GM23248 (cell line): ENCODE measurements at regions not wholly inside any gene's neighbourhood (a gene's known extent, or its start where the extent isn't known, plus 50 kb on each side); places are given as distances from the start of the nearest gene placed in this dataset.
"Not testable (repeated sequence)": the region's sequence is repeated elsewhere in the genome, so short reads cannot be mapped to it uniquely, and the experiment has no call there.

Experiments
- DNase-seq: peaks from one replicate; pipeline ENCODE4 v3.0.0-alpha.2; 2015
- H2AFZ ChIP-seq: fragments of 200-600 bp; sonication (generic); 2 replicates; pipeline ENCODE4 v1.6.1; 2016; ENCODE audit warnings: antibody characterized with exemption
- H3F3A ChIP-seq: fragments of 200-600 bp; sonication (generic); 2 replicates; pipeline ENCODE4 v1.6.1; 2016; ENCODE audit warnings: mild to moderate bottlenecking, antibody characterized with exemption, mixed run types; ENCODE audit not compliant: insufficient read depth
- H3K27ac ChIP-seq: fragments of 200-600 bp; sonication (generic); 2 replicates; pipeline ENCODE4 v1.5.1; 2016; ENCODE audit warnings: mild to moderate bottlenecking
- H3K27me3 ChIP-seq: fragments of 200-600 bp; sonication (generic); replicated peaks from 2 replicates; pipeline ENCODE4 v1.6.1; 2016; ENCODE audit warnings: mild to moderate bottlenecking; ENCODE audit not compliant: insufficient read depth
- H3K36me3 ChIP-seq: fragments of 200-600 bp; sonication (generic); 2 replicates; pipeline ENCODE4 v1.6.1; 2016; ENCODE audit warnings: low read depth, mild to moderate bottlenecking
- H3K4me1 ChIP-seq: fragments of 200-600 bp; sonication (generic); 2 replicates; pipeline ENCODE4 v1.6.1; 2016; ENCODE audit warnings: mild to moderate bottlenecking; ENCODE audit not compliant: insufficient read depth
- H3K4me2 ChIP-seq: fragments of 200-600 bp; sonication (generic); one replicate; pipeline ENCODE4 v1.6.1; 2016; ENCODE audit warnings: mild to moderate bottlenecking; ENCODE audit not compliant: unreplicated experiment
- H3K4me3 ChIP-seq: fragments of 200-600 bp; sonication (generic); 2 replicates; pipeline ENCODE4 v1.5.1; 2016; ENCODE audit warnings: mild to moderate bottlenecking
- H3K79me2 ChIP-seq: fragments of 200-600 bp; sonication (generic); 2 replicates; pipeline ENCODE4 v1.6.1; 2016; ENCODE audit warnings: mild to moderate bottlenecking; ENCODE audit not compliant: insufficient read depth
- H3K9ac ChIP-seq: fragments of 200-600 bp; sonication (generic); 2 replicates; pipeline ENCODE4 v1.6.1; 2016; ENCODE audit warnings: mild to moderate bottlenecking
- H3K9me2 ChIP-seq: fragments of 200-600 bp; sonication (generic); 2 replicates; pipeline ENCODE4 v1.6.1; 2016; ENCODE audit warnings: mixed run types, mild to moderate bottlenecking, moderate library complexity; ENCODE audit not compliant: insufficient read depth
- H3K9me3 ChIP-seq: fragments of 200-600 bp; sonication (generic); one replicate; pipeline ENCODE4 v1.6.1; 2017; ENCODE audit warnings: low read depth
- H4K20me1 ChIP-seq: fragments of 200-600 bp; sonication (generic); 2 replicates; pipeline ENCODE4 v1.6.0; 2016; ENCODE audit not compliant: insufficient read depth
- EZH2 ChIP-seq: fragments of 200-600 bp; sonication (generic); IDR thresholded peaks from 2 replicates; pipeline ENCODE4 v1.6.1; 2018; ENCODE audit warnings: antibody characterized with exemption, mild to moderate bottlenecking; ENCODE audit not compliant: insufficient read depth, poor library complexity, severe bottlenecking
- EZH2phosphoT487 ChIP-seq: fragments of 200-600 bp; sonication (generic); IDR thresholded peaks from 2 replicates; pipeline ENCODE4 v1.6.1; 2018; ENCODE audit warnings: antibody characterized with exemption, moderate library complexity, mild to moderate bottlenecking, low read depth; ENCODE audit not compliant: insufficient read depth
- WGBS, 2 experiments: methylation state at CpG; one replicate each; pipeline ENCODE4 v1.1.6; 2015 to 2017; ENCODE audit warnings: low lambda C conversion rate in 2 of 2, low coverage in 1 of 2; ENCODE audit errors: missing lambda C conversion rate in 2 of 2; 5-methylcytosine and 5-hydroxymethylcytosine counted together
- in situ Hi-C: fragments of 300-500 bp; cut with MboI; formaldehyde crosslinking; loops from 2 replicates; pipeline ENCODE4 v1.15.0; 2020

GRCh38 chr12:66813137-66813892 is 134.4 kb upstream of the GRIP1 start:
- no peak overlapping the region for H2AFZ ChIP-seq
- in situ Hi-C loops = no loop called here
- no peak overlapping the region for H3K4me3 ChIP-seq
- no peaks in the 10 kb centered on the region for H4K20me1 ChIP-seq
- no peak overlapping the region for H3K27ac ChIP-seq
- no peaks in the 10 kb centered on the region for H3K36me3 ChIP-seq
- no peaks in the 10 kb centered on the region for H3K9me2 ChIP-seq
- H3K27me3 ChIP-seq = no peaks in the 10 kb centered on the region
- H3K79me2 ChIP-seq = no peaks in the 10 kb centered on the region
- DNase-seq = no peak
- no peak overlapping the region for H3K4me2 ChIP-seq
- H3F3A ChIP-seq = no peaks in the 10 kb centered on the region
- H3K9ac ChIP-seq = no peak overlapping the region
- TF ChIP-seq EZH2phosphoT487 (no peak), EZH2 (no peak)
- 38 to 45% methylated on average over 2 of the region's 2 CpGs for WGBS, 2 experiments
- no peaks in the 10 kb centered on the region for H3K4me1 ChIP-seq
- H3K9me3 ChIP-seq = no peaks in the 10 kb centered on the region

GRCh38 chr12:66819587-66819986 is 140.7 kb upstream of the GRIP1 start:
- TF ChIP-seq EZH2phosphoT487 = no peak
- TF ChIP-seq EZH2 = no peak
- DNase-seq = no peak
- in situ Hi-C loops = no loop called here
- Histone ChIP-seq H3K4me1 (no peaks in the 10 kb centered on the region), H3K9me3 (no peaks in the 10 kb centered on the region), H3K36me3 (no peaks in the 10 kb centered on the region), H3F3A (no peaks in the 10 kb centered on the region), H3K4me2 (no peak overlapping the region), H3K4me3 (no peak overlapping the region), H3K27me3 (no peaks in the 10 kb centered on the region), H3K27ac (no peak overlapping the region), H3K9ac (no peak overlapping the region), H4K20me1 (no peaks in the 10 kb centered on the region), H3K9me2 (no peaks in the 10 kb centered on the region), H2AFZ (no peak overlapping the region), H3K79me2 (no peaks in the 10 kb centered on the region)

- H3K27ac ChIP-seq = no peak overlapping the region
Observed at GRCh38 chr12:66822961-66823360, 144.1 kb upstream of the GRIP1 start.

GRCh38 chr12:66823857-66824570 is 145.1 kb upstream of the GRIP1 start:
- no peak overlapping the region for H3K4me3 ChIP-seq
- no peaks in the 10 kb centered on the region for H3K9me3 ChIP-seq
- DNase-seq = no peak
- no peaks in the 10 kb centered on the region for H3F3A ChIP-seq
- no peak overlapping the region for H3K4me2 ChIP-seq
- no peak overlapping the region for H3K9ac ChIP-seq
- TF ChIP-seq EZH2 (no peak), EZH2phosphoT487 (no peak)
- in situ Hi-C loops = no loop called here
- no peak overlapping the region for H2AFZ ChIP-seq
- no peaks in the 10 kb centered on the region for H3K36me3 ChIP-seq
- H3K9me2 ChIP-seq = no peaks in the 10 kb centered on the region
- no peaks in the 10 kb centered on the region for H4K20me1 ChIP-seq
- no peak overlapping the region for H3K27ac ChIP-seq
- no peaks in the 10 kb centered on the region for H3K27me3 ChIP-seq
- 36 to 42% methylated on average over 5 of the region's 5 CpGs for WGBS, 2 experiments
- no peaks in the 10 kb centered on the region for H3K79me2 ChIP-seq
- no peaks in the 10 kb centered on the region for H3K4me1 ChIP-seq

More at GRCh38 chr12:66822961-66823360, 144.1 kb upstream of the GRIP1 start:
- TF ChIP-seq EZH2phosphoT487 = no peak
- no peak for TF ChIP-seq EZH2
- Histone ChIP-seq H3F3A (no peaks in the 10 kb centered on the region), H3K9me2 (no peaks in the 10 kb centered on the region), H2AFZ (no peak overlapping the region), H3K79me2 (no peaks in the 10 kb centered on the region), H3K4me3 (no peak overlapping the region), H3K36me3 (no peaks in the 10 kb centered on the region), H3K4me2 (no peak overlapping the region), H4K20me1 (no peaks in the 10 kb centered on the region), H3K27me3 (no peaks in the 10 kb centered on the region), H3K9ac (no peak overlapping the region), H3K4me1 (no peaks in the 10 kb centered on the region), H3K9me3 (no peaks in the 10 kb centered on the region)
- no peak for DNase-seq
- in situ Hi-C loops = no loop called here

- H3K27me3 ChIP-seq, H3K36me3 ChIP-seq, H3K9me2 ChIP-seq, H3K9me3 ChIP-seq, DNase-seq, H3K4me2 ChIP-seq, H4K20me1 ChIP-seq, H2AFZ ChIP-seq, H3K79me2 ChIP-seq, H3K27ac ChIP-seq, H3K4me3 ChIP-seq, H3K9ac ChIP-seq, H3K4me1 ChIP-seq, in situ Hi-C loops, H3F3A ChIP-seq: not testable (repeated sequence)
- WGBS, 2 experiments = 25 to 30% methylated on average over 2 of the region's 2 CpGs
Observed at GRCh38 chr12:66825921-66826320, 147.0 kb upstream of the GRIP1 start.
